Muscle of leg (tissue), 3 donors: ENCODE measurements at regions not wholly inside any gene's neighbourhood (a gene's known extent, or its start where the extent isn't known, plus 50 kb on each side); places are given as distances from the start of the nearest gene placed in this dataset.

Experiments used
- DNase-seq: peaks from one replicate; pipeline ENCODE4 v3.0.0; 2013
- H3K27ac ChIP-seq: one replicate; pipeline ENCODE4 v1.5.1; 2013; ENCODE audit warnings: mild to moderate bottlenecking, low read length, control low read depth
- H3K27me3 ChIP-seq: one replicate; pipeline ENCODE4 v1.6.1; 2013; ENCODE audit warnings: low read length; ENCODE audit not compliant: control insufficient read depth, insufficient read depth
- H3K36me3 ChIP-seq: one replicate; pipeline ENCODE4 v1.6.1; 2013; ENCODE audit warnings: low read length; ENCODE audit not compliant: control insufficient read depth, insufficient read depth
- H3K4me1 ChIP-seq: one replicate; pipeline ENCODE4 v1.6.1; 2013; ENCODE audit warnings: low read length; ENCODE audit not compliant: control insufficient read depth, insufficient read depth
- H3K4me3 ChIP-seq: one replicate; pipeline ENCODE4 v1.5.1; 2013; ENCODE audit warnings: low read length, control low read depth
- H3K9me3 ChIP-seq: replicated peaks from 2 replicates; pipeline ENCODE4 v1.6.1; 2013; ENCODE audit warnings: low read depth, low read length; ENCODE audit not compliant: control insufficient read depth
- WGBS: methylation state at CpG from one replicate; pipeline ENCODE4 v1.1.5; 2013; ENCODE audit warnings: missing lambda C conversion rate; ENCODE audit not compliant: insufficient coverage; 5-methylcytosine and 5-hydroxymethylcytosine counted together

- H3K27me3 ChIP-seq = no peaks in the 10 kb centered on the region
- H3K4me1 ChIP-seq = no peaks in the 10 kb centered on the region
- 100% methylated on average over 1 of the region's 4 CpGs for WGBS
- DNase-seq = no peak
- H3K36me3 ChIP-seq = no peaks in the 10 kb centered on the region
- H3K9me3 ChIP-seq = peaks cover under 1% of the 10 kb centered on the region
- H3K27ac ChIP-seq = no peak overlapping the region
- H3K4me3 ChIP-seq = no peak overlapping the region
These were observed 439.7 kb downstream of the CCSER2 start for GRCh38 chr10:84768132-84768531.

- no peak for DNase-seq
- no peaks in the 10 kb centered on the region for H3K4me1 ChIP-seq
- no peaks in the 10 kb centered on the region for H3K36me3 ChIP-seq
- H3K4me3 ChIP-seq = no peak overlapping the region
- no peaks in the 10 kb centered on the region for H3K27me3 ChIP-seq
- no peaks in the 10 kb centered on the region for H3K9me3 ChIP-seq
- no peak overlapping the region for H3K27ac ChIP-seq
These were observed 442.4 kb downstream of the CCSER2 start for GRCh38 chr10:84770824-84771223.

GRCh38 chr10:84783386-84783785 is 455.0 kb downstream of the CCSER2 start:
- Histone ChIP-seq H3K36me3 (no peaks in the 10 kb centered on the region), H3K4me3 (no peak overlapping the region), H3K4me1 (no peaks in the 10 kb centered on the region), H3K27ac (no peak overlapping the region), H3K27me3 (no peaks in the 10 kb centered on the region), H3K9me3 (no peaks in the 10 kb centered on the region)
- DNase-seq = peak; percentile 25
- 0% methylated on average over 1 of the region's 1 CpG for WGBS

DNA sequence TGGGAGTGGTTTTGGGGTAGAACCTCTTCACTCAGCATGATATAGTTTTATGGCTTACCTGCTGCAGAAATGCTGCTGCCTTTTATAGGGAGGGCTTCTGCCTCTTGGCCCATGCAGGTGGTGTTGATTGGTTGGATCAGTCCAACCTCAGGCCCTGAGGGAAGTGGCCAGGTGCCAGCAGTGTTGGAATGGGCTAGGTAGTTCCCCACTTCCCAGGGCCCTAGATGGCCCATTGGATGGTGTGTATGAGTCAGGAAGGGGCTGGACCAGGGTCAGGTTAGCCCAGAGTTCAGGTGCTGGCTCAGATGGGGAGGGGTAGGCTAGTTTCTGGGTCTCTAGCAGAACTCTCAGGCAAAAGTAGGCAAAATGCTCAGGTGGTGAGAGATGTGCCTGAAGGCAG is 455.5 kb downstream of the CCSER2 start:
- Histone ChIP-seq H3K4me1 (no peaks in the 10 kb centered on the region), H3K36me3 (no peaks in the 10 kb centered on the region), H3K9me3 (no peaks in the 10 kb centered on the region), H3K4me3 (no peak overlapping the region), H3K27ac (no peak overlapping the region), H3K27me3 (no peaks in the 10 kb centered on the region)
- DNase-seq = no peak

DNA sequence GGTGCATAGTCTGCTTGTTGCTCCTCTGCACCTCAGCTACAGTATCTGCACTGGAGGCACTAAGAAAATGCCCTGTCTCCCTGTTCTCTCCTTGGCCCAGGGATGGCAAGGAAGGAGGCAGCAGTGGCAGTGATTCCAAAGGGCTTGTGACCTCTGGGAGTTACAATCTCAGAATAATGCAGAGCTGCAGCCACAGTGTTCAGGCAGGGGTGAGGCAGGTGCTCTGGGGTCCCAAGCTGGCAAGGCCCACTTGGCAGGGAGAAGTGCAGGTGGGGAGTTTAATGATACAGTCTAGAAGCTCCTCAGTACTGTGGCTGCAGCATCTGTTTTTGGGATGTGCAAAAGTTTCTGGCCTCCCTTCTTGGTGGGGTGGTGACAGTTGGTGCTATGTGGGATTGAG is 456.4 kb downstream of the CCSER2 start:
- DNase-seq = no peak
- H3K27me3 ChIP-seq = no peaks in the 10 kb centered on the region
- H3K4me1 ChIP-seq = no peaks in the 10 kb centered on the region
- H3K9me3 ChIP-seq = no peaks in the 10 kb centered on the region
- H3K27ac ChIP-seq = no peak overlapping the region
- no peaks in the 10 kb centered on the region for H3K36me3 ChIP-seq
- H3K4me3 ChIP-seq = no peak overlapping the region

GRCh38 chr10:84789026-84789425 is 460.6 kb downstream of the CCSER2 start:
- Histone ChIP-seq H3K27me3 (no peaks in the 10 kb centered on the region), H3K36me3 (no peaks in the 10 kb centered on the region), H3K27ac (no peak overlapping the region), H3K4me3 (no peak overlapping the region), H3K4me1 (no peaks in the 10 kb centered on the region), H3K9me3 (no peaks in the 10 kb centered on the region)
- DNase-seq = no peak
- no CpG with 5 or more reads among the region's 2 CpGs for WGBS

DNA sequence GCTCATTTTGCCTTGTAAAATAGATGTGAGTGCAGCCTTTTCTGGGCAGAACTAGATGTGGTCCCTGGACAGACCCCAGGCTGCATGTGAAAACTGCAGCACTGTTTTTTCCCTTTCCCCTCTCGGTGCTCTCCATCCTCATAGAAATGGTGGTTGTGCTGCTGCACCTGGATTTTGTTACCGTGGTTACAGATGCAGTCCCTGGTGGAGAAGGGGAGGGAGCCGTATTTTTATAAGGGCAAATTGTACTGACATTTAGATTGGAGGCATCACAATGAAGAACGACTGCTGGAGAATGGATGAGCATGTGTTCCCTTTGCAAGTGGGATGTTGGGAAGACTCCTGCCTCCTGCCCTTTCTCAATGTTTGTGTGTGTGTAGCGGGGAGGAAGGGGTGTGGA is 469.9 kb downstream of the CCSER2 start:
- 62% methylated on average over 3 of the region's 5 CpGs for WGBS
- no peak for DNase-seq
- Histone ChIP-seq H3K36me3 (no peaks in the 10 kb centered on the region), H3K9me3 (no peaks in the 10 kb centered on the region), H3K4me1 (no peaks in the 10 kb centered on the region), H3K27me3 (no peaks in the 10 kb centered on the region), H3K27ac (no peak overlapping the region), H3K4me3 (no peak overlapping the region)

DNA sequence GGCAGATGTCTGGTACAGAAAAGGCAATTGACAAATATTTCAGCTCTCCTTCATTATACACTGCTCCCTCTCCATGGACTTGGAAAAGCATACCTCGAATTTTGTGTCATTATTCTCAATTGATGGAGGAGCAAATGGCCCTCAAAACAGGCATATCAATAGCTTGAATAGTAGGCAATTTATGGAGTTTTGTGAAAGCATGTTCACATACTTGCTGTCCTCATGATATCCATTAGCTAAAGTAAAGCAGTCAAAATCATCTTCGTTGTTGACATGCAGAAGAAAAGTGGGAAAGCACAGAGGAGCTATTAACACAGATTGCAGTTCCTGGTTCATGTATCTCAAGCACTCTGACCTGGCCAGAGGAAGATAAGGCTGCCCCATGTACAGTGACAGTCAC is 472.8 kb downstream of the CCSER2 start:
- H3K27me3 ChIP-seq = no peaks in the 10 kb centered on the region
- no peaks in the 10 kb centered on the region for H3K9me3 ChIP-seq
- DNase-seq = no peak
- no peak overlapping the region for H3K27ac ChIP-seq
- H3K4me1 ChIP-seq = no peaks in the 10 kb centered on the region
- no peaks in the 10 kb centered on the region for H3K36me3 ChIP-seq
- no peak overlapping the region for H3K4me3 ChIP-seq
- 78% methylated on average over 1 of the region's 2 CpGs for WGBS

DNA sequence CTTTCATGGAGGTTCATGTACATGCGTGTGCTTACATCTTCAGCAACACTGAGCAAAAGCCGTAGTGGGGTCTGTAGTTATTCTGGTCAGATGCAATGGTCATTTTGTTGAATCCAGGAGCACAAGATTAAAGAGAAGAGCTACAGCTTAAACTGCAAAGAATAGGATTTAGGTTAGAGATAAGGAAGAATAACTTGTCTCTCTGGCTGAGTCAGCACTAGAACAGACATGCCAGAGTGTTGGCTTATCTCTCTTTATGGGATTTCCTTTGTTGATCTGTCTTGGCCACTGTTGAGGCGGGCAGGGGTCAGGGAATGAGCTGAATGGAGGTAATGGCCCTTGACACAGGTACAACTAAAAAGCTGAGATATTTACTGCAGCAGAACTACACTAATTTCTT is 473.5 kb downstream of the CCSER2 start:
- Histone ChIP-seq H3K4me1 (no peaks in the 10 kb centered on the region), H3K27ac (no peak overlapping the region), H3K27me3 (no peaks in the 10 kb centered on the region), H3K36me3 (no peaks in the 10 kb centered on the region), H3K9me3 (no peaks in the 10 kb centered on the region), H3K4me3 (no peak overlapping the region)
- WGBS = 86% methylated on average over 1 of the region's 3 CpGs
- DNase-seq = no peak

GRCh38 chr10:84805149-84805548 is 476.8 kb downstream of the CCSER2 start:
- H3K36me3 ChIP-seq = no peaks in the 10 kb centered on the region
- no peak for DNase-seq
- WGBS = no CpG with 5 or more reads among the region's 2 CpGs
- H3K4me3 ChIP-seq = no peak overlapping the region
- H3K4me1 ChIP-seq = no peaks in the 10 kb centered on the region
- no peaks in the 10 kb centered on the region for H3K9me3 ChIP-seq
- H3K27me3 ChIP-seq = no peaks in the 10 kb centered on the region
- H3K27ac ChIP-seq = no peak overlapping the region

GRCh38 chr10:84811113-84811512 is 482.7 kb downstream of the CCSER2 start:
- no peak overlapping the region for H3K4me3 ChIP-seq
- H3K27ac ChIP-seq = no peak overlapping the region
- no peaks in the 10 kb centered on the region for H3K9me3 ChIP-seq
- no peaks in the 10 kb centered on the region for H3K36me3 ChIP-seq
- no peaks in the 10 kb centered on the region for H3K27me3 ChIP-seq
- no peaks in the 10 kb centered on the region for H3K4me1 ChIP-seq
- DNase-seq = no peak
- 55% methylated on average over 3 of the region's 5 CpGs for WGBS
